IMR-90 (cell line): ENCODE measurements at regions not wholly inside any gene's neighbourhood (a gene's known extent, or its start where the extent isn't known, plus 50 kb on each side); places are given as distances from the start of the nearest gene placed in this dataset.

ENCODE experiments used
- ATAC-seq: fragments of 200-7000 bp; cut with Tn5 transposase; 2 replicates; pipeline ENCODE4 v1.9.1; 2020; ENCODE audit warnings: low read depth, mild to moderate bottlenecking, moderate library complexity
- BruUV-seq: library from RNA; stranded (reverse); fragments of 400-500 nt; replicated peaks from 2 replicates; lab custom pipeline; 2021; lab: Mats Ljungman, UMichigan
- CTCF ChIA-PET: fragments of 300-600 bp; formaldehyde crosslinking; extraction: SDS; loops from one replicate; lab custom pipeline; 2021; ENCODE audit warnings: antibody characterized with exemption; lab: Yijun Ruan, JAX
- POLR2A ChIA-PET: fragments of 300-600 bp; sonication (Branson Sonifier 250); formaldehyde crosslinking; loops from one replicate; lab custom pipeline; 2022; ENCODE audit warnings: antibody characterized with exemption; ENCODE audit not compliant: unreplicated experiment; lab: Charles Lee
- DNase-seq: peaks from one replicate; pipeline ENCODE4 v3.0.0; 2013
- H2AFZ ChIP-seq: replicated peaks from 2 replicates; pipeline ENCODE3; 2013; ENCODE audit warnings: low read length, mild to moderate bottlenecking; ENCODE audit not compliant: poor library complexity
- H2AK5ac ChIP-seq: 2 replicates; pipeline ENCODE4 v1.6.1; 2013; ENCODE audit warnings: low read depth, low read length, inconsistent platforms
- H2AK9ac ChIP-seq: replicated peaks from 2 replicates; pipeline ENCODE3; 2013; ENCODE audit warnings: mild to moderate bottlenecking, low read depth, low read length, moderate library complexity; ENCODE audit not compliant: poor library complexity
- H2BK120ac ChIP-seq: 2 replicates; pipeline ENCODE4 v1.6.1; 2013; ENCODE audit warnings: low read depth, low read length, inconsistent platforms
- H2BK15ac ChIP-seq: 3 replicates; pipeline ENCODE4 v1.6.1; 2013; ENCODE audit warnings: low read depth, low read length, inconsistent platforms
- H2BK20ac ChIP-seq: 2 replicates; pipeline ENCODE4 v1.6.1; 2013; ENCODE audit warnings: low read depth, mild to moderate bottlenecking, inconsistent platforms, low read length, moderate library complexity
- H2BK5ac ChIP-seq: 2 replicates; pipeline ENCODE4 v1.6.1; 2013; ENCODE audit warnings: mild to moderate bottlenecking, low read depth, low read length, inconsistent platforms; ENCODE audit not compliant: poor library complexity, severe bottlenecking
- H3K14ac ChIP-seq: replicated peaks from 2 replicates; pipeline ENCODE4 v1.6.1; 2013; ENCODE audit warnings: low read depth, low read length, inconsistent platforms
- H3K18ac ChIP-seq: 2 replicates; pipeline ENCODE4 v1.6.1; 2013; ENCODE audit warnings: low read depth, low read length, control low read depth
- H3K23ac ChIP-seq: 2 replicates; pipeline ENCODE4 v1.6.1; 2013; ENCODE audit warnings: low read depth, low read length, inconsistent platforms
- H3K27ac ChIP-seq: 2 replicates; pipeline ENCODE4 v1.5.1; 2013; ENCODE audit warnings: mild to moderate bottlenecking, control low read depth, low read length; ENCODE audit not compliant: insufficient read depth
- H3K27me3 ChIP-seq: 2 replicates; pipeline ENCODE4 v1.6.1; 2013; ENCODE audit warnings: low read length; ENCODE audit not compliant: control insufficient read depth, insufficient read depth
- H3K36me3 ChIP-seq: 2 replicates; pipeline ENCODE4 v1.6.1; 2013; ENCODE audit warnings: low read length, mixed read lengths; ENCODE audit not compliant: control insufficient read depth, insufficient read depth
- H3K4ac ChIP-seq: 2 replicates; pipeline ENCODE4 v1.6.1; 2013; ENCODE audit warnings: low read depth, low read length, inconsistent platforms
- H3K4me1 ChIP-seq: 2 replicates; pipeline ENCODE4 v1.6.1; 2013; ENCODE audit warnings: low read length, mixed read lengths; ENCODE audit not compliant: control insufficient read depth, insufficient read depth
- H3K4me2 ChIP-seq: 2 replicates; pipeline ENCODE4 v1.6.1; 2013; ENCODE audit warnings: low read depth, mild to moderate bottlenecking, control low read depth, low read length, moderate library complexity
- H3K4me3 ChIP-seq: 2 replicates; pipeline ENCODE4 v1.5.1; 2013; ENCODE audit warnings: low read depth, mild to moderate bottlenecking, control low read depth, low read length, moderate library complexity; ENCODE audit not compliant: insufficient read depth
- H3K56ac ChIP-seq: 2 replicates; pipeline ENCODE4 v1.6.1; 2013; ENCODE audit warnings: low read length, inconsistent platforms; ENCODE audit not compliant: insufficient read depth; ENCODE audit errors: extremely low read depth
- H3K79me1 ChIP-seq, 2 experiments: 2 replicates each; pipeline ENCODE4 v1.6.1; 2013; ENCODE audit warnings: low read length in 2 of 2, inconsistent platforms in 1 of 2, low read depth in 1 of 2
- H3K9ac ChIP-seq: 2 replicates; pipeline ENCODE4 v1.6.1; 2013; ENCODE audit warnings: low read depth, low read length, control low read depth
- H3K9me1 ChIP-seq: 2 replicates; pipeline ENCODE4 v1.6.1; 2013; ENCODE audit warnings: low read length, inconsistent platforms; ENCODE audit not compliant: insufficient read depth
- H3K9me3 ChIP-seq: 2 replicates; pipeline ENCODE4 v1.6.1; 2013; ENCODE audit warnings: low read length; ENCODE audit not compliant: control insufficient read depth, insufficient read depth
- H4K20me1 ChIP-seq: 2 replicates; pipeline ENCODE4 v1.6.1; 2013; ENCODE audit warnings: low read length, inconsistent platforms; ENCODE audit not compliant: insufficient read depth
- H4K5ac ChIP-seq: 2 replicates; pipeline ENCODE4 v1.6.1; 2013; ENCODE audit warnings: mild to moderate bottlenecking, low read depth, low read length, control low read depth
- H4K8ac ChIP-seq, 2 experiments: 2 replicates each; pipeline ENCODE4 v1.6.1; 2013; ENCODE audit warnings: low read depth in 2 of 2, low read length in 2 of 2, control low read depth in 1 of 2, inconsistent platforms in 1 of 2
- H4K91ac ChIP-seq: 2 replicates; pipeline ENCODE4 v1.6.1; 2013; ENCODE audit warnings: low read depth, low read length, inconsistent platforms; ENCODE audit not compliant: insufficient read depth
- CHD1 ChIP-seq: IDR thresholded peaks from 2 replicates; pipeline ENCODE4 v1.6.1; 2012; ENCODE audit warnings: low read depth, low read length, improper control_type of control experiment
- RAD21 ChIP-seq: IDR thresholded peaks from 2 replicates; pipeline ENCODE4 v1.6.1; 2012; ENCODE audit warnings: low read length, improper control_type of control experiment
- RFX5 ChIP-seq: IDR thresholded peaks from 2 replicates; pipeline ENCODE4 v1.8.0; 2012; ENCODE audit warnings: low read depth, mild to moderate bottlenecking, low read length, moderate library complexity
- SMC3 ChIP-seq: fragments of 150-350 bp; IDR thresholded peaks from 2 replicates; pipeline ENCODE4 v1.6.1; 2016; ENCODE audit warnings: low read depth, mild to moderate bottlenecking, antibody characterized with exemption, low read length, moderate library complexity
- WGBS, 2 experiments: methylation state at CpG; one replicate each; pipeline versions ENCODE4 v1.1.5 to v1.1.7; 2013; ENCODE audit warnings: missing lambda C conversion rate in 2 of 2; ENCODE audit not compliant: insufficient read length in 1 of 2; ENCODE audit errors: extremely low coverage in 2 of 2; 5-methylcytosine and 5-hydroxymethylcytosine counted together
- dilution Hi-C: fragments of 300-500 bp; cut with HindIII; formaldehyde crosslinking; loops from one replicate; pipeline ENCODE4 v1.14.3; 2018; ENCODE audit warnings: low sequenced_read_pairs; ENCODE audit not compliant: unreplicated experiment
- in situ Hi-C: fragments of 300-500 bp; cut with MboI; formaldehyde crosslinking; loops from 3 replicates; pipeline ENCODE4 v1.14.3; 2019; ENCODE audit warnings: low sequenced_read_pairs, inconsistent platforms, mixed read lengths
- intact Hi-C: fragments of 100-400 bp; cut with micrococcal nuclease; formaldehyde crosslinking; loops from 2 replicates; pipeline ENCODE4 v1.10.0; 2022
- TF ChIP-seq, protein P1 (sequence below): conservative IDR thresholded peaks from 2 replicates; pipeline ENCODE4 v1.5.1; 2012; ENCODE audit warnings: mild to moderate bottlenecking, low read depth, low read length, improper control_type of control experiment
- TF ChIP-seq, protein P2 (sequence below): fragments of 150-350 bp; IDR thresholded peaks from 2 replicates; pipeline ENCODE4 v1.6.1; 2016; ENCODE audit warnings: low read depth, mild to moderate bottlenecking, low read length, moderate library complexity, borderline replicate concordance

DNA sequence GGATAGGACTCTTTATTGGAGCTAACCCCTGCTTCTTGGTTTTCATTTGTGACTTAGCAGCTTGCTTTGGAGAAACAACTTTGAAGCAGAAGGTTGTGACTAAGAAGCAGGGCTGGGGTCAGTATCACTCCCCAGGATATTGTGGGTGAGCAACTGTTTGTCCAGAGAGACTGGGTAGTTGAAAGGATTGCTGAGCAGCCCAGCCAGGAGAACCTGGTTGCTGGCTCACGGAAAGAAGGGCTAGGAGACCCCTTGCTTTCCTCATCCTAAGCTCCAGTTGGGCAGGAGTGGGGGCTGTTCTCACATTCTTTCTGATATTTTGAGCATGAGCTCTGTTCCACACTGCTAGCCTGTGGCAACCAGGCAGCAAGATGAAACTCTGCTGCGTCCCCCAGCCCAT is 151.2 kb downstream of the CBLN1 start:
- H3K14ac ChIP-seq, result no peak overlapping the region
- no peak overlapping the region for H4K5ac ChIP-seq
- H2AK5ac ChIP-seq, result no peak overlapping the region
- CTCF ChIA-PET, result interaction anchor here (0.7 kb wide), 1 partner anchor 217 kb away, joined by 3 read pairs; no protein-coding TSS in a partner anchor
- no peak overlapping the region for H3K23ac ChIP-seq
- no peak overlapping the region for H2BK20ac ChIP-seq
- in situ Hi-C loops, result no loop called here
- no peak overlapping the region for H3K56ac ChIP-seq
- H3K9ac ChIP-seq, result no peak overlapping the region
- H2AK9ac ChIP-seq, result no peak overlapping the region
- no peak overlapping the region for H3K18ac ChIP-seq
- H4K20me1 ChIP-seq, result no peaks in the 10 kb centered on the region
- no peaks in the 10 kb centered on the region for H3K79me1 ChIP-seq
- no peak overlapping the region for H2BK15ac ChIP-seq
- dilution Hi-C loops, result no loop called here
- DNase-seq (no peak), ATAC-seq (no peak)
- intact Hi-C loops, result no loop called here
- BruUV-seq, result no TSS peak
- H2AFZ ChIP-seq, result no peak overlapping the region
- H4K8ac ChIP-seq, result no peak overlapping the region
- H3K4ac ChIP-seq, result no peak overlapping the region
- H3K9me3 ChIP-seq, result no peaks in the 10 kb centered on the region
- no peak overlapping the region for H2BK5ac ChIP-seq
- H3K4me2 ChIP-seq, result no peak overlapping the region
- no peaks in the 10 kb centered on the region for H3K27me3 ChIP-seq
- no peaks in the 10 kb centered on the region for H3K4me1 ChIP-seq
- TF ChIP-seq RAD21 (no peak), SMC3 (no peak), CHD1 (no peak), RFX5 (no peak)
- TF ChIP-seq, protein P1, sequence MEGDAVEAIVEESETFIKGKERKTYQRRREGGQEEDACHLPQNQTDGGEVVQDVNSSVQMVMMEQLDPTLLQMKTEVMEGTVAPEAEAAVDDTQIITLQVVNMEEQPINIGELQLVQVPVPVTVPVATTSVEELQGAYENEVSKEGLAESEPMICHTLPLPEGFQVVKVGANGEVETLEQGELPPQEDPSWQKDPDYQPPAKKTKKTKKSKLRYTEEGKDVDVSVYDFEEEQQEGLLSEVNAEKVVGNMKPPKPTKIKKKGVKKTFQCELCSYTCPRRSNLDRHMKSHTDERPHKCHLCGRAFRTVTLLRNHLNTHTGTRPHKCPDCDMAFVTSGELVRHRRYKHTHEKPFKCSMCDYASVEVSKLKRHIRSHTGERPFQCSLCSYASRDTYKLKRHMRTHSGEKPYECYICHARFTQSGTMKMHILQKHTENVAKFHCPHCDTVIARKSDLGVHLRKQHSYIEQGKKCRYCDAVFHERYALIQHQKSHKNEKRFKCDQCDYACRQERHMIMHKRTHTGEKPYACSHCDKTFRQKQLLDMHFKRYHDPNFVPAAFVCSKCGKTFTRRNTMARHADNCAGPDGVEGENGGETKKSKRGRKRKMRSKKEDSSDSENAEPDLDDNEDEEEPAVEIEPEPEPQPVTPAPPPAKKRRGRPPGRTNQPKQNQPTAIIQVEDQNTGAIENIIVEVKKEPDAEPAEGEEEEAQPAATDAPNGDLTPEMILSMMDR, result no peak
- TF ChIP-seq, protein P2, sequence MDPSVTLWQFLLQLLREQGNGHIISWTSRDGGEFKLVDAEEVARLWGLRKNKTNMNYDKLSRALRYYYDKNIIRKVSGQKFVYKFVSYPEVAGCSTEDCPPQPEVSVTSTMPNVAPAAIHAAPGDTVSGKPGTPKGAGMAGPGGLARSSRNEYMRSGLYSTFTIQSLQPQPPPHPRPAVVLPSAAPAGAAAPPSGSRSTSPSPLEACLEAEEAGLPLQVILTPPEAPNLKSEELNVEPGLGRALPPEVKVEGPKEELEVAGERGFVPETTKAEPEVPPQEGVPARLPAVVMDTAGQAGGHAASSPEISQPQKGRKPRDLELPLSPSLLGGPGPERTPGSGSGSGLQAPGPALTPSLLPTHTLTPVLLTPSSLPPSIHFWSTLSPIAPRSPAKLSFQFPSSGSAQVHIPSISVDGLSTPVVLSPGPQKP, result no peak
- no peaks in the 10 kb centered on the region for H3K36me3 ChIP-seq
- no peak overlapping the region for H3K4me3 ChIP-seq
- no peak overlapping the region for H3K27ac ChIP-seq
- WGBS, 2 experiments, result no CpG with 5 or more reads among the region's 2 CpGs
- no peak overlapping the region for H4K91ac ChIP-seq
- no peak overlapping the region for H2BK120ac ChIP-seq
- POLR2A ChIA-PET, result no interaction called here
- no peaks in the 10 kb centered on the region for H3K9me1 ChIP-seq
